GM23338 (cell line): ENCODE measurements at regions not wholly inside any gene's neighbourhood (a gene's known extent, or its start where the extent isn't known, plus 50 kb on each side); places are given as distances from the start of the nearest gene placed in this dataset.

Experiments used
- ATAC-seq: fragments of 200-7000 bp; cut with Tn5 transposase; 3 replicates; pipeline ENCODE4 v1.9.1; 2020
- DNase-seq: peaks from one replicate; pipeline ENCODE4 v3.0.0-alpha.2; 2015; ENCODE audit warnings: low spot score
- H2AFZ ChIP-seq: fragments of 200-600 bp; sonication (generic); 2 replicates; pipeline ENCODE4 v1.8.0; 2016; ENCODE audit warnings: antibody characterized with exemption, mild to moderate bottlenecking, moderate library complexity
- H3F3A ChIP-seq: fragments of 200-600 bp; sonication (generic); replicated peaks from 2 replicates; pipeline ENCODE4 v1.8.0; 2017; ENCODE audit warnings: antibody characterized with exemption, mixed run types, low read depth
- H3K27ac ChIP-seq: fragments of 200-600 bp; sonication (generic); 2 replicates; pipeline ENCODE4 v1.6.1; 2016; ENCODE audit warnings: low read depth
- H3K27me3 ChIP-seq: fragments of 200-600 bp; sonication (generic); 2 replicates; pipeline ENCODE4 v1.8.0; 2016; ENCODE audit warnings: mild to moderate bottlenecking, mixed run types, moderate library complexity; ENCODE audit not compliant: insufficient read depth
- H3K36me3 ChIP-seq: fragments of 200-600 bp; sonication (generic); 2 replicates; pipeline ENCODE4 v1.8.0; 2016; ENCODE audit warnings: mild to moderate bottlenecking; ENCODE audit not compliant: insufficient read depth
- H3K4me1 ChIP-seq: fragments of 200-600 bp; sonication (generic); 2 replicates; pipeline ENCODE4 v1.8.0; 2016; ENCODE audit warnings: mild to moderate bottlenecking, moderate library complexity; ENCODE audit not compliant: insufficient read depth
- H3K4me2 ChIP-seq: fragments of 200-600 bp; sonication (generic); 2 replicates; pipeline ENCODE4 v1.7.1; 2017; ENCODE audit warnings: mixed run types
- H3K4me3 ChIP-seq: fragments of 200-600 bp; sonication (generic); 2 replicates; pipeline ENCODE4 v1.6.1; 2016; ENCODE audit warnings: mixed run types
- H3K79me2 ChIP-seq: fragments of 200-600 bp; sonication (generic); replicated peaks from 2 replicates; pipeline ENCODE4 v1.8.0; 2017; ENCODE audit warnings: mild to moderate bottlenecking; ENCODE audit not compliant: insufficient read depth
- H3K9me2 ChIP-seq: fragments of 200-600 bp; sonication (generic); 2 replicates; pipeline ENCODE4 v1.8.0; 2017; ENCODE audit not compliant: insufficient read depth
- H4K20me1 ChIP-seq: fragments of 200-600 bp; sonication (generic); replicated peaks from 2 replicates; pipeline ENCODE4 v1.8.0; 2017; ENCODE audit warnings: mild to moderate bottlenecking; ENCODE audit not compliant: insufficient read depth
- H3K27ac Mint-ChIP-seq: 2 replicates; pipeline ENCODE4 v1.8.0; 2020; ENCODE audit warnings: inconsistent platforms, mild to moderate bottlenecking, moderate library complexity, mixed read lengths
- H3K27me3 Mint-ChIP-seq: 3 replicates; pipeline ENCODE4 v1.8.0; 2022; ENCODE audit warnings: low read depth, mild to moderate bottlenecking, moderate library complexity, mixed read lengths, inconsistent platforms; ENCODE audit not compliant: insufficient read depth, poor library complexity
- H3K36me3 Mint-ChIP-seq: 3 replicates; pipeline ENCODE4 v1.8.0; 2021; ENCODE audit warnings: low read depth, mild to moderate bottlenecking, inconsistent platforms, moderate library complexity, mixed read lengths
- H3K4me1 Mint-ChIP-seq: 3 replicates; pipeline ENCODE4 v1.8.0; 2020; ENCODE audit warnings: mild to moderate bottlenecking, inconsistent platforms, mixed read lengths
- H3K4me3 Mint-ChIP-seq: 3 replicates; pipeline ENCODE4 v1.8.0; 2021; ENCODE audit warnings: moderate library complexity, mild to moderate bottlenecking, inconsistent platforms, mixed read lengths
- H3K9me3 Mint-ChIP-seq: 3 replicates; pipeline ENCODE4 v1.8.0; 2020; ENCODE audit warnings: moderate library complexity, mild to moderate bottlenecking, inconsistent platforms, mixed read lengths
- CREB1 ChIP-seq: fragments of 250-450 bp; sonication (Bioruptor Pico); IDR thresholded peaks from 2 replicates; pipeline ENCODE4 v1.5.0; 2020; ENCODE audit warnings: low read depth, mild to moderate bottlenecking, moderate library complexity
- CTCF ChIP-seq, 2 experiments: fragments of 200-600 bp in 1 of 2; sonication (generic) in 1 of 2; conservative IDR thresholded peaks; 2 replicates each; pipeline versions ENCODE4 v1.5.1 to v1.6.1; 2016 to 2017; ENCODE audit warnings: antibody characterized with exemption in 2 of 2, low read depth in 2 of 2, mild to moderate bottlenecking in 2 of 2, moderate library complexity in 1 of 2
- EZH2 ChIP-seq: fragments of 200-600 bp; sonication (generic); IDR thresholded peaks from one replicate; pipeline ENCODE4 v1.8.0; 2017; ENCODE audit warnings: antibody characterized with exemption, mild to moderate bottlenecking, low read depth; ENCODE audit not compliant: unreplicated experiment
- EZH2phosphoT487 ChIP-seq: fragments of 200-600 bp; sonication (generic); IDR thresholded peaks from one replicate; pipeline ENCODE4 v1.8.1; 2018; ENCODE audit warnings: antibody characterized with exemption; ENCODE audit not compliant: unreplicated experiment
- JUNB ChIP-seq: IDR thresholded peaks from one replicate; pipeline ENCODE4 v1.6.1; 2016; ENCODE audit warnings: antibody characterized with exemption; ENCODE audit not compliant: unreplicated experiment
- NANOG ChIP-seq: IDR thresholded peaks from 2 replicates; pipeline ENCODE4 v1.6.1; 2016; ENCODE audit warnings: antibody characterized with exemption, borderline replicate concordance
- POLR2AphosphoS5 ChIP-seq: IDR thresholded peaks from 2 replicates; pipeline ENCODE4 v1.6.1; 2016; ENCODE audit warnings: antibody characterized with exemption, low read depth
- STAT1 ChIP-seq: IDR thresholded peaks from one replicate; pipeline ENCODE4 v1.6.1; 2016; ENCODE audit warnings: antibody characterized with exemption; ENCODE audit not compliant: unreplicated experiment
- ZNF114 ChIP-seq: fragments of 250-450 bp; sonication (Bioruptor Pico); IDR thresholded peaks from 2 replicates; pipeline ENCODE4 v1.5.0; 2020; ENCODE audit warnings: mild to moderate bottlenecking, moderate library complexity
- ZNF331 ChIP-seq: fragments of 250-450 bp; sonication (Bioruptor Pico); IDR thresholded peaks from 2 replicates; pipeline ENCODE4 v1.5.0; 2020; ENCODE audit warnings: low read depth, mild to moderate bottlenecking, moderate library complexity
- ZNF462 ChIP-seq: fragments of 250-450 bp; sonication (Bioruptor Pico); IDR thresholded peaks from 2 replicates; pipeline ENCODE4 v1.5.0; 2020; ENCODE audit warnings: mild to moderate bottlenecking, moderate library complexity
- TF ChIP-seq, protein P1 (sequence below): IDR thresholded peaks from 2 replicates; pipeline ENCODE4 v1.6.1; 2016; ENCODE audit warnings: antibody characterized with exemption
- TF ChIP-seq, protein P2 (sequence below): IDR thresholded peaks from one replicate; pipeline ENCODE4 v1.6.1; 2018; ENCODE audit warnings: antibody characterized with exemption; ENCODE audit not compliant: unreplicated experiment

DNA sequence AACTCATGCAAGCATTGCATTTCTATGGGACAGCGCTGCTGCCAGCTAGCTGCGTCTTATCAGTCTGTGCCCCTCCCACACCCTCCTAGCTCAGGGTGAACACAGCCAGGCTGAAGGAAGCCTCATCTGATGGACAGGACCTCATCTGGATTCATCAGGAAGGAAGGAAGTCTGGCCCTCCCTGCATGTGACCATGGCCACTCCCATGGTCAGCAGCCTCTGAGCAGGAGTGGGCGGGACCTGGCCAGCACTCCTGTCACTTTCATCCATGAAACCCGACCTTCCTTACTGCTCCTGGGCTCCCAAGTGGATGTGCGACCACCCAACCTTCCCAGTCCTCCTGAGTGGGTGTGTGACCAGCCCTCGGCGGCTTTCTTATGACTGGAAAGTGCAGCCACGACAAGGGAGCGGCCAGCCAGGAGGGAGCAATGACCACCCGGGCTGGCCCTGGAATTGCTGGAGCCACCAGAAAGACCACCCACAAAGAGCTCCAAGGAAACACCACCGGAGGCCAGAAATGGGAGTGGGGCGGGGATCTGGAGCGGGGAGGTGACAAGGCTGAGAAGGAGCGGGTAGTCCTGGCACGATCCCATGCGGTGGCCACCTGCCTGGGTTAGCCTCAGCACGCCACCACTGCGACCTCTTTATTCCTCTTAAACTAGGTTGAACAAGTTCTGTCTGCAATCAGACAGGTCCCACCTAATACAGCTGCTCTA, 241.2 kb downstream of the TTLL2 start:
- DNase-seq: no peak
- H3K4me2 ChIP-seq: no peak overlapping the region
- Mint-ChIP-seq H3K4me1 (no peaks in the 10 kb centered on the region; the same call in 2 of the 3 replicates), H3K27me3 (peaks cover 8% of the 10 kb centered on the region), H3K4me3 (no peak overlapping the region), H3K27ac (no peak overlapping the region), H3K9me3 (no peaks in the 10 kb centered on the region; the same call in 2 of the 3 replicates), H3K36me3 (no peaks in the 10 kb centered on the region)
- H3K79me2 ChIP-seq: no peaks in the 10 kb centered on the region
- no peak overlapping the region for H3K4me3 ChIP-seq
- 0 out of 2 replicates have a peak, but pooled peaks cover 2% of the 10 kb centered on the region for H3K9me2 ChIP-seq
- H3K4me1 ChIP-seq: no peaks in the 10 kb centered on the region
- no peaks in the 10 kb centered on the region for H3K36me3 ChIP-seq
- H3F3A ChIP-seq: no peaks in the 10 kb centered on the region
- H2AFZ ChIP-seq: no peak overlapping the region
- no peak overlapping the region for H3K27ac ChIP-seq
- TF ChIP-seq NANOG: no peak
- TF ChIP-seq, protein P1, sequence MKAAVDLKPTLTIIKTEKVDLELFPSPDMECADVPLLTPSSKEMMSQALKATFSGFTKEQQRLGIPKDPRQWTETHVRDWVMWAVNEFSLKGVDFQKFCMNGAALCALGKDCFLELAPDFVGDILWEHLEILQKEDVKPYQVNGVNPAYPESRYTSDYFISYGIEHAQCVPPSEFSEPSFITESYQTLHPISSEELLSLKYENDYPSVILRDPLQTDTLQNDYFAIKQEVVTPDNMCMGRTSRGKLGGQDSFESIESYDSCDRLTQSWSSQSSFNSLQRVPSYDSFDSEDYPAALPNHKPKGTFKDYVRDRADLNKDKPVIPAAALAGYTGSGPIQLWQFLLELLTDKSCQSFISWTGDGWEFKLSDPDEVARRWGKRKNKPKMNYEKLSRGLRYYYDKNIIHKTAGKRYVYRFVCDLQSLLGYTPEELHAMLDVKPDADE: no peak
- TF ChIP-seq, protein P2, sequence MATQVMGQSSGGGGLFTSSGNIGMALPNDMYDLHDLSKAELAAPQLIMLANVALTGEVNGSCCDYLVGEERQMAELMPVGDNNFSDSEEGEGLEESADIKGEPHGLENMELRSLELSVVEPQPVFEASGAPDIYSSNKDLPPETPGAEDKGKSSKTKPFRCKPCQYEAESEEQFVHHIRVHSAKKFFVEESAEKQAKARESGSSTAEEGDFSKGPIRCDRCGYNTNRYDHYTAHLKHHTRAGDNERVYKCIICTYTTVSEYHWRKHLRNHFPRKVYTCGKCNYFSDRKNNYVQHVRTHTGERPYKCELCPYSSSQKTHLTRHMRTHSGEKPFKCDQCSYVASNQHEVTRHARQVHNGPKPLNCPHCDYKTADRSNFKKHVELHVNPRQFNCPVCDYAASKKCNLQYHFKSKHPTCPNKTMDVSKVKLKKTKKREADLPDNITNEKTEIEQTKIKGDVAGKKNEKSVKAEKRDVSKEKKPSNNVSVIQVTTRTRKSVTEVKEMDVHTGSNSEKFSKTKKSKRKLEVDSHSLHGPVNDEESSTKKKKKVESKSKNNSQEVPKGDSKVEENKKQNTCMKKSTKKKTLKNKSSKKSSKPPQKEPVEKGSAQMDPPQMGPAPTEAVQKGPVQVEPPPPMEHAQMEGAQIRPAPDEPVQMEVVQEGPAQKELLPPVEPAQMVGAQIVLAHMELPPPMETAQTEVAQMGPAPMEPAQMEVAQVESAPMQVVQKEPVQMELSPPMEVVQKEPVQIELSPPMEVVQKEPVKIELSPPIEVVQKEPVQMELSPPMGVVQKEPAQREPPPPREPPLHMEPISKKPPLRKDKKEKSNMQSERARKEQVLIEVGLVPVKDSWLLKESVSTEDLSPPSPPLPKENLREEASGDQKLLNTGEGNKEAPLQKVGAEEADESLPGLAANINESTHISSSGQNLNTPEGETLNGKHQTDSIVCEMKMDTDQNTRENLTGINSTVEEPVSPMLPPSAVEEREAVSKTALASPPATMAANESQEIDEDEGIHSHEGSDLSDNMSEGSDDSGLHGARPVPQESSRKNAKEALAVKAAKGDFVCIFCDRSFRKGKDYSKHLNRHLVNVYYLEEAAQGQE: no peak
- TF ChIP-seq POLR2AphosphoS5: no peak
- no peak for TF ChIP-seq JUNB
- no peak for TF ChIP-seq ZNF462 (CRISPR knock-in tag)
- no peak for TF ChIP-seq ZNF114 (CRISPR knock-in tag)
- no peak for TF ChIP-seq ZNF331 (CRISPR knock-in tag)
- TF ChIP-seq EZH2: no peak
- TF ChIP-seq STAT1: no peak
- no peak for TF ChIP-seq CTCF (conservative IDR thresholded peaks at IDR 0.05; ENCODE audit: low read depth in 2 of 2)
- no peak for TF ChIP-seq CREB1
- TF ChIP-seq EZH2phosphoT487: no peak
- no peaks in the 10 kb centered on the region for H4K20me1 ChIP-seq
- ATAC-seq: peak; percentile 32; the same call in 1 of the 3 replicates
- H3K27me3 ChIP-seq: no peaks in the 10 kb centered on the region
